Choroid plexus epithelial cell (primary cell): ENCODE measurements at regions not wholly inside any gene's neighbourhood (a gene's known extent, or its start where the extent isn't known, plus 50 kb on each side); places are given as distances from the start of the nearest gene placed in this dataset.

Source experiments
- DNase-seq: peaks from one replicate; pipeline ENCODE4 v3.0.0-alpha.2; 2010; ENCODE audit warnings: low read depth
- H3K4me3 ChIP-seq: 2 replicates; pipeline ENCODE4 v1.5.1; 2011; ENCODE audit warnings: low read depth, mild to moderate bottlenecking, control low read depth, low read length, moderate library complexity
- TF ChIP-seq, protein P1 (sequence below): conservative IDR thresholded peaks from 2 replicates; pipeline ENCODE4 v1.5.1; 2011; ENCODE audit warnings: low read depth, mild to moderate bottlenecking, control low read depth, inconsistent platforms, low read length, moderate library complexity

DNA sequence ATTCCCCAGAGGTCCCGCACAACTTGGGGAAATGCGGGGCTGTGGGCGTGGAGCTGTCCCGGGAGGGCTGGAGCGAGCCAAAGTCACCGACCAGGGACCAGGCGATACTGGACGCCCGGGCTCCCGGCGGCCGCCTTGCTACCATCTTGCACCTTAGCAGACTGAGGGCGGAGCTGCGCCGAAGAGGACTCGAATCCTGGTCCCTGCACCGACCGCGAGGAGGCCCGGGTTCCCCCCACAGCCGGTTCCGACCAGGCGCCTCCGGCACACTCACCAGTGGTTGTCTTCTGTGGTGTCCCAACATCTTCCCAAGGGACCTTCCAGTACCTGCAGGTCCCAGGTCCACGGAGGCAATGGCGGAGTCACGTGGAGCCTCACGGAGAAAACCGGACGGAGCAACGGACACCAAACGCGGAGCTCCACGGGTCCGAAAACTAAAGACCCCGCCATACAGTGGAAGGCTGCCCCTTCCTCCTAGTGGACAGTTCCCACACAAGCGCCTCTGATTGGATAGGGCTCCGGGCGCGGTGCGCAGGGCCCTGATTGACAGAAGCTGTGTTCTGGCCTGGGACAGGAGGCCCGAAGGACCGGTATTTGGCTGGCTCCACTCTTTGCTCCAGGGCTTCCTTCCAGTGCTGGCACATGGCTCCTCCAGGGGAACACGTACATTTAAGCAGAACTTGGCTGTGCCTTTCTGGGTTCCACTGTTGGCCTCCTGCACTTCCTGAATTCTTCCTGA lies 124.6 kb upstream of the ZNF479 start:
- no peak overlapping the region for H3K4me3 ChIP-seq
- DNase-seq: no peak
- TF ChIP-seq, protein P1, sequence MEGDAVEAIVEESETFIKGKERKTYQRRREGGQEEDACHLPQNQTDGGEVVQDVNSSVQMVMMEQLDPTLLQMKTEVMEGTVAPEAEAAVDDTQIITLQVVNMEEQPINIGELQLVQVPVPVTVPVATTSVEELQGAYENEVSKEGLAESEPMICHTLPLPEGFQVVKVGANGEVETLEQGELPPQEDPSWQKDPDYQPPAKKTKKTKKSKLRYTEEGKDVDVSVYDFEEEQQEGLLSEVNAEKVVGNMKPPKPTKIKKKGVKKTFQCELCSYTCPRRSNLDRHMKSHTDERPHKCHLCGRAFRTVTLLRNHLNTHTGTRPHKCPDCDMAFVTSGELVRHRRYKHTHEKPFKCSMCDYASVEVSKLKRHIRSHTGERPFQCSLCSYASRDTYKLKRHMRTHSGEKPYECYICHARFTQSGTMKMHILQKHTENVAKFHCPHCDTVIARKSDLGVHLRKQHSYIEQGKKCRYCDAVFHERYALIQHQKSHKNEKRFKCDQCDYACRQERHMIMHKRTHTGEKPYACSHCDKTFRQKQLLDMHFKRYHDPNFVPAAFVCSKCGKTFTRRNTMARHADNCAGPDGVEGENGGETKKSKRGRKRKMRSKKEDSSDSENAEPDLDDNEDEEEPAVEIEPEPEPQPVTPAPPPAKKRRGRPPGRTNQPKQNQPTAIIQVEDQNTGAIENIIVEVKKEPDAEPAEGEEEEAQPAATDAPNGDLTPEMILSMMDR: no peak

DNA sequence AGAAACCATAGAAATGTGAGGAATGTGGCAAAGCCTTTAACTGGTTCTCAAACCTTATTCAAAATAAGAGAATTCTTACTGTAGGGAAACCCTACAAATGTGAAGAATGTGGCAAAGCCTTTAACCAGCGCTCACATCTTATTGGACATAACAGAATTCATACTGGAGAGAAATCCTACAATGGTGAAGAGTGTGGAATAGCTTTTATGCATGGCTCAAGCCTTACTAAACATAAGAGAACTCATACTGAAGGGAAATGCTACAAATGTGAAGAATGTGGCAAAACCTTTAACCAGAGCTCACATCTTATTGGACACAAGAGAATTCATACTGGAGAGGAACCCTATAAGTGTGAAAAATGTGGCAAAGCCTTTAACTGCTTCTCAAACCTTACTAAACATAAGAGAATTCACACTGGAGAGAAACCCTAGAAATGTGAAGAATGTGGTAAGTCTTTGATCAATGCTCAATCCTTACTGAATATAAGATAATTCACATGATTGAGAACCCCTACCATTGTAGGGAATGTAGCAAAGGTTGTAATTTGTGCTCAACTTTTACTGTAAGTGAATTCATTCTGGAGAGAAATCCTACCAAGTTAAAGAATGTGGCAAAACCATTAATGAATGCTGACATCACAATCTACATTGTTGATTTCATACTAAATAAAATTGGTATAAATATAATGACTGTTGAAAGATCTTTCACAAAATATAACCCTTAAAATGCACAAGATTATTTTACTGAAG lies 142.5 kb upstream of the ZNF479 start:
- TF ChIP-seq, protein P1: no peak

DNA sequence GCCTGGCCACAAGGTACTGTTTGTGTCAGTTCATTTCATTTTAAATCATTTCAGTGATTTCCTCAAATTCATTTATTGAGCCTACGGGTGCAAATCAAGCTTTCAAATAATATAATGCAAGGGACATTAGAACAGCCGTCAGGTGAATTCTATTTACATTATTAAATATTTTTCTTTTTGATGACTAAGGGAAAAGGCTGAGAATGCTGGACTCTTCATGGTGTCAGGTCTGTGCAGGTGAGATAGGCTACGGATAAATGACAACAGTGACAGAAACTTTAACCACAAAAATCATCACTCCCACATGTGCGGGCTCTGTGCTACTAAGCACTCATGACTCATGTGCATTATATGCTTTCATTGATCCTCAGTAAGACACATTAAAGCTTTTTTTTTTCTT lies 149.2 kb upstream of the ZNF716 start:
- TF ChIP-seq, protein P1: no peak
- no peak for DNase-seq
- H3K4me3 ChIP-seq: no peak overlapping the region

More for the DNA sequence above, 142.5 kb upstream of the ZNF479 start:
- DNase-seq: no peak
- no peak overlapping the region for H3K4me3 ChIP-seq

DNA sequence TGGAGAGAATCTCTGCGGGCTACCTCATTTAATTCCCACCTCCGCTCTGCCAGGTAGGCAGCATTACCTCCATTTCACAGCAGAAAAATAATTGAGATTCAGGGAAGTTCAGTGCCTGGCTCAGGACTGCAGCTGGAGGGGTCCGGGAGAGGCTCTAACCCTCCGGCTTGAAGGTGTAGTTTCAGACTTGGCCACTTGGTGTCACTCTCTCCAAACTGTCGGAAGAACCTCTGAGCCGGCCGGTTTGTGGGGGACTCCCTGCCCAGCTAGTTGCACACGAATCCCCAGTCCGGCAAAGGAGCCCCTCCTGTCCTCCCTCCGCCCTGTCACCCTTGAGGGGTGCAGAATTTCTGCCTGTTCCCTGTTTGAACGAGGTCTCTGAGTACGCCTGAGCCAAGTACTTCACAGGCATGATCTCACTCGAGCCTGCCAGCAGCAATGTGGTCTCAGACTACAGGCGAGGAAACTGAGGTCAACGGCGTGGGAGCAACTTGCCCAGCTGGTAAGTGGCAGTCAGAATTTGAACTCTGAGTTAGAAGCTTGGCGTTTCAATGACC lies 144.7 kb upstream of the ZNF716 start:
- no peak overlapping the region for H3K4me3 ChIP-seq
- no peak for DNase-seq
- TF ChIP-seq, protein P1: no peak

DNA sequence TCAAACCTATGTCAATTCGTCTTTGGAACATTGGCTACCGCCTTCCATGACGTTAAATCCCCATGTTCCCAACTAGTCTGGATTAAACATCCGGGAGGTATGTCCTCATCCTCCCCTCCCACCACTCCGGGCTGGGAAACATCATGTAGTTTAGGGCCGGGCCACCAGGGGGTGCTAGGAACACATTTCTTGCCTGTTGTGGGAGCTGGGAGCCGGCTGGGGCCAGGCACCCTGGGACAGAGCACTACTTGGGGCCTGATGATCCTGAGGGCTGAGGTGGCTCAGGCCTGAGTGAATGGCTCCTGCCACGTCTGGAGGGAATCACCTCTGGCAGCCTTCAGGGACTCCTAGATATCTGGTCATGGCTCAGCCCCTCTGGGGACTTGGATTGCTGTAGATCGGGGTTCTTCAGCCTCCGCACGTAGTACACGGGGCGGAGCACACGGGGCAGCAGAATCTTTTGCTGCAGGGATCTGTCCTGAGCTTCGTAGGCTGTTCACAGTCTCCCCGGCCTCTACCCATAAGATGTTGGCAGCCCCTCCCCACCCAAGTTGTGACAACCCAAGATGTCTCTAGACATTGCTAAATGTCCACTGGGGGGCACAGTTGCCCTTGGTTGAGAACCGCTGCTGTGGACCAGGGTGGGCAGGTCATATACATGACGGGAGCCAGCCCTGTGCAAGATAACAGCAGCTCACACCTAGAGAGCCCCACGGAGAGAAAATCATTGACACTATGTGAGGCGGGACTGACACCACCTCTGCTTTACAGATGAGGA lies 141.2 kb upstream of the ZNF716 start:
- DNase-seq: no peak
- TF ChIP-seq, protein P1: peak; percentile 9
- H3K4me3 ChIP-seq: no peak overlapping the region

DNA sequence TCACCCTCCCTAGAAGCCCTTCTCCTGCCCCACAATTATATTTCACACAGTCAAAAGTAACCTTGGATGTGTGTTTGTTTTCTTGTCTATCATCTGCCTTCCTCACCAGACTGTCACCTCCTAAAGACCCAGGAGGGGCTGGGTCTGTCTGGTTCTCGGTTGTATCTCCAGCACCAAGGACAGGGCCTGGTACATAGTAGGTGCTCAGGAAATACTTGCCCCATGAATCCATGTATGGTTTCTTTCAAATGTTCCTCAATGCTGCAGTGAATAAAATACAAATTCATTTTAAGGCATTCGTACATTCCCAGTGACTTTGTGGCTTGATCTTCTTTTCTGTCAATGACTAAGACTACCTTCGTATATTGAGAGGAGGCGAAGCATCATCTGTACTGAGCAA lies 122.9 kb upstream of the ZNF716 start:
- no peak for DNase-seq
- TF ChIP-seq, protein P1: no peak
- no peak overlapping the region for H3K4me3 ChIP-seq
